Activated B cell treated with CpG ODN at 0.5 μM for 24 hours (primary cell): ENCODE measurements at regions not wholly inside any gene's neighbourhood (a gene's known extent, or its start where the extent isn't known, plus 50 kb on each side); places are given as distances from the start of the nearest gene placed in this dataset.

Source experiments
- ATAC-seq: fragments of 200-7000 bp; cut with Tn5 transposase; one replicate; pipeline ENCODE4 v1.10.0; 2021; ENCODE audit warnings: low read depth, mild to moderate bottlenecking, moderate library complexity
- CTCF ChIA-PET: fragments of 350-600 bp; sonication (Branson Sonifier 250); formaldehyde crosslinking; loops from one replicate; lab custom pipeline; 2021; ENCODE audit warnings: antibody characterized with exemption; lab: Charles Lee
- POLR2A ChIA-PET: fragments of 350-600 bp; sonication (Branson Sonifier 250); formaldehyde crosslinking; loops from one replicate; lab custom pipeline; 2021; ENCODE audit warnings: antibody characterized with exemption; lab: Charles Lee
- DNase-seq: peaks from one replicate; pipeline ENCODE4 v3.0.0; 2022
- H3K27ac Mint-ChIP-seq: one replicate; pipeline ENCODE4 v1.8.0; 2020; ENCODE audit warnings: mixed read lengths
- H3K27me3 Mint-ChIP-seq: one replicate; pipeline ENCODE4 v1.8.0; 2021; ENCODE audit warnings: mixed read lengths
- H3K36me3 Mint-ChIP-seq: one replicate; pipeline ENCODE4 v1.8.0; 2021; ENCODE audit warnings: low read depth, mixed read lengths
- H3K4me1 Mint-ChIP-seq: one replicate; pipeline ENCODE4 v1.8.0; 2021; ENCODE audit warnings: mixed read lengths
- H3K4me3 Mint-ChIP-seq: one replicate; pipeline ENCODE4 v1.8.0; 2020; ENCODE audit warnings: mild to moderate bottlenecking, mixed read lengths
- H3K9me3 Mint-ChIP-seq: one replicate; pipeline ENCODE4 v1.8.0; 2020; ENCODE audit warnings: mixed read lengths
- CTCF ChIP-seq: fragments of 200-600 bp; IDR thresholded peaks from one replicate; pipeline ENCODE4 v1.8.0; 2022; ENCODE audit warnings: antibody characterized with exemption, mild to moderate bottlenecking
- intact Hi-C: fragments of 100-400 bp; cut with micrococcal nuclease; formaldehyde crosslinking; loops from one replicate; pipeline ENCODE4 v1.15.1; 2024

- ATAC-seq = no peak
- TF ChIP-seq CTCF = no peak
- H3K9me3 Mint-ChIP-seq = peaks cover 12% of the 10 kb centered on the region
These were observed 914.9 kb upstream of the PCDH7 start for GRCh38 chr4:29805245-29805644.

DNA sequence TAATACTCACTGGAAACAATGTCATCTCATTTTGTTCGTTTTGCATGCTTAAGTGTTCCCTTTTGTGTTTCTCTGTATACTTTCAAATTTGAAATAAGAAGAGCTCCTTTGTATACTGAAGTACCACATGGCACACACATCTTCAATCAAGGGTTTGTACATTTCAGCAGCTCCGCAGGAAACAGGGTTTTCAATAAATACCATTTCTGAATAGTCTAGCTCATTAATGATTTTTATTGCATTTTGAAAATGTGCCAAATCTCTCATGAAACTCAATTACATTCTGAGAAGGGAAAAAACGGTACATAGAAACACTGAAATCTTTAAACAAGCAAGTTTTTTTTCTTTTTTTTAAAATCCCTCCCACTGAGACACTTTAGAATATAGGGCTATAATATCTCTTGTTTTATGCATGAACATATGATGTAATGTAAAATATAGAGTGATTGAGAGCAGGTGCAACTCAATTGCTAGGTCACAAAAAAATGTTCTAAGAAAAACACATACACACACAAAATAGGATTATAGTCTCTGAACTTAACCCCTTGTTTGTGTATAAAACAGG lies 914.2 kb upstream of the PCDH7 start:
- DNase-seq = no peak
- no peak for ATAC-seq
- intact Hi-C loops = no loop called here
- no peak for TF ChIP-seq CTCF
- peaks cover 12% of the 10 kb centered on the region for H3K9me3 Mint-ChIP-seq
- CTCF ChIA-PET = no interaction called here
- H3K4me3 Mint-ChIP-seq = no peak overlapping the region
- no peaks in the 10 kb centered on the region for H3K36me3 Mint-ChIP-seq
- no peaks in the 10 kb centered on the region for H3K4me1 Mint-ChIP-seq
- no peak overlapping the region for H3K27ac Mint-ChIP-seq
- POLR2A ChIA-PET = no interaction called here
- H3K27me3 Mint-ChIP-seq = no peaks in the 10 kb centered on the region

More at GRCh38 chr4:29805245-29805644, 914.9 kb upstream of the PCDH7 start:
- no peaks in the 10 kb centered on the region for H3K27me3 Mint-ChIP-seq
- CTCF ChIA-PET = no interaction called here
- no peaks in the 10 kb centered on the region for H3K4me1 Mint-ChIP-seq
- H3K4me3 Mint-ChIP-seq = no peak overlapping the region
- intact Hi-C loops = no loop called here
- no peaks in the 10 kb centered on the region for H3K36me3 Mint-ChIP-seq
- POLR2A ChIA-PET = no interaction called here
- DNase-seq = no peak
- H3K27ac Mint-ChIP-seq = no peak overlapping the region

- no peak for TF ChIP-seq CTCF
- no peak overlapping the region for H3K4me3 Mint-ChIP-seq
- no peaks in the 10 kb centered on the region for H3K4me1 Mint-ChIP-seq
- CTCF ChIA-PET = no interaction called here
- no peak overlapping the region for H3K27ac Mint-ChIP-seq
- H3K27me3 Mint-ChIP-seq = no peaks in the 10 kb centered on the region
- no peaks in the 10 kb centered on the region for H3K36me3 Mint-ChIP-seq
- intact Hi-C loops = no loop called here
- DNase-seq (no peak), ATAC-seq (no peak)
- POLR2A ChIA-PET = no interaction called here
- peaks cover 9% of the 10 kb centered on the region for H3K9me3 Mint-ChIP-seq
These were observed 902.2 kb upstream of the PCDH7 start for GRCh38 chr4:29817961-29818360.

- H3K4me1 Mint-ChIP-seq = no peaks in the 10 kb centered on the region
- H3K4me3 Mint-ChIP-seq = no peak overlapping the region
- no peak for TF ChIP-seq CTCF
- H3K9me3 Mint-ChIP-seq = peaks cover 2% of the 10 kb centered on the region
- H3K27ac Mint-ChIP-seq = no peak overlapping the region
- no peaks in the 10 kb centered on the region for H3K27me3 Mint-ChIP-seq
- intact Hi-C loops = no loop called here
- no peak for ATAC-seq
- DNase-seq = no peak
- POLR2A ChIA-PET = no interaction called here
- CTCF ChIA-PET = no interaction called here
- H3K36me3 Mint-ChIP-seq = no peaks in the 10 kb centered on the region
These were observed 891.1 kb upstream of the PCDH7 start for GRCh38 chr4:29829067-29829466.

- TF ChIP-seq CTCF = no peak
- POLR2A ChIA-PET = no interaction called here
These were observed 867.6 kb upstream of the PCDH7 start for GRCh38 chr4:29852537-29852936.

More at GRCh38 chr4:29852537-29852936, 867.6 kb upstream of the PCDH7 start:
- Mint-ChIP-seq H3K9me3 (peaks cover 10% of the 10 kb centered on the region), H3K27me3 (no peaks in the 10 kb centered on the region), H3K4me3 (no peak overlapping the region), H3K36me3 (no peaks in the 10 kb centered on the region), H3K4me1 (no peaks in the 10 kb centered on the region), H3K27ac (no peak overlapping the region)
- intact Hi-C loops = no loop called here
- CTCF ChIA-PET = no interaction called here
- no peak for DNase-seq
- ATAC-seq = no peak
